ENCODE measurements at regions not wholly inside any gene's neighbourhood (a gene's known extent, or its start where the extent isn't known, plus 50 kb on each side); places are given as distances from the start of the nearest gene placed in this dataset.

GRCh38 chr3:177552051-177552450 lies 354.8 kb upstream of the TBL1XR1 start:
- TF ChIP-seq, protein P1, sequence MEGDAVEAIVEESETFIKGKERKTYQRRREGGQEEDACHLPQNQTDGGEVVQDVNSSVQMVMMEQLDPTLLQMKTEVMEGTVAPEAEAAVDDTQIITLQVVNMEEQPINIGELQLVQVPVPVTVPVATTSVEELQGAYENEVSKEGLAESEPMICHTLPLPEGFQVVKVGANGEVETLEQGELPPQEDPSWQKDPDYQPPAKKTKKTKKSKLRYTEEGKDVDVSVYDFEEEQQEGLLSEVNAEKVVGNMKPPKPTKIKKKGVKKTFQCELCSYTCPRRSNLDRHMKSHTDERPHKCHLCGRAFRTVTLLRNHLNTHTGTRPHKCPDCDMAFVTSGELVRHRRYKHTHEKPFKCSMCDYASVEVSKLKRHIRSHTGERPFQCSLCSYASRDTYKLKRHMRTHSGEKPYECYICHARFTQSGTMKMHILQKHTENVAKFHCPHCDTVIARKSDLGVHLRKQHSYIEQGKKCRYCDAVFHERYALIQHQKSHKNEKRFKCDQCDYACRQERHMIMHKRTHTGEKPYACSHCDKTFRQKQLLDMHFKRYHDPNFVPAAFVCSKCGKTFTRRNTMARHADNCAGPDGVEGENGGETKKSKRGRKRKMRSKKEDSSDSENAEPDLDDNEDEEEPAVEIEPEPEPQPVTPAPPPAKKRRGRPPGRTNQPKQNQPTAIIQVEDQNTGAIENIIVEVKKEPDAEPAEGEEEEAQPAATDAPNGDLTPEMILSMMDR (IDR thresholded peaks at IDR 0.05): no peak
- TF ChIP-seq POLR2A (IDR thresholded peaks at IDR 0.05) (no peak), EP300 (IDR thresholded peaks at IDR 0.05) (no peak)
